CMK (cell line): ENCODE measurements at regions not wholly inside any gene's neighbourhood (a gene's known extent, or its start where the extent isn't known, plus 50 kb on each side); places are given as distances from the start of the nearest gene placed in this dataset.
"Not testable (repeated sequence)": the region's sequence is repeated elsewhere in the genome, so short reads cannot be mapped to it uniquely, and the experiment has no call there.

ENCODE experiments used
- DNase-seq: peaks from one replicate; pipeline ENCODE4 v3.0.0-alpha.2; 2010; ENCODE audit warnings: low read depth

DNA sequence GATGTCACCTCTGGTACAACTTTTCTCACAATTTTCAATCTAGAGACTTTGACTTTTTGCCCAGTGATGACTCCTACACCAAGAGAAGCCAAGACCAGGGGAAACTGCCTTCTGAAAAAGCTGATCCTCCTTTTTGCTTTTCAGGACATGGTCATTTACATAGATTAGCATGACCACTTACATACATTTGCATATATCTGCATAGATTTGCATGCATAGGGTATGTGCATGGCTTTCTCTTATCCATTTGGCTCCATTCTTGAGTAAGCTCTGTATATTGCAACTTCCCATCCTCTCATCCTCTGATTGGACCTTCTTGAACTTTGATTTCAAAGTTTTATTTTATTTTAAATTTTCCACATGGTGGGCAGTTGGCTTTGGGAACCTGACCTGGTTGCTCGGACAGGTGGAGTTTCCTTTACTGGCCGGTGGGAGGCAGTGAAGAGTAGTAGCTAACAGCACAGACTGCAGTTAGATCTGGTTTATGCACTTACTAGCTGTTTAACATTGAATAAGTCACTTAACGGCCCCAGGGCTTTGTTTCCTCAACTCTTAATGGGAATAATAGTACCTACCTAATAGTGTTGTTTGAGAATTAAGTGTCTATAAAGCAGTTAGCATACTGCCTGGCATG is 92.9 kb downstream of the GPR139 start:
- DNase-seq = peak; percentile 4

- no peak for DNase-seq
These were observed 94.1 kb downstream of the GPR139 start for GRCh38 chr16:19979638-19980037.

- DNase-seq = no peak
These were observed 90.0 kb upstream of the GPRC5B start for GRCh38 chr16:19974607-19975006.

DNA sequence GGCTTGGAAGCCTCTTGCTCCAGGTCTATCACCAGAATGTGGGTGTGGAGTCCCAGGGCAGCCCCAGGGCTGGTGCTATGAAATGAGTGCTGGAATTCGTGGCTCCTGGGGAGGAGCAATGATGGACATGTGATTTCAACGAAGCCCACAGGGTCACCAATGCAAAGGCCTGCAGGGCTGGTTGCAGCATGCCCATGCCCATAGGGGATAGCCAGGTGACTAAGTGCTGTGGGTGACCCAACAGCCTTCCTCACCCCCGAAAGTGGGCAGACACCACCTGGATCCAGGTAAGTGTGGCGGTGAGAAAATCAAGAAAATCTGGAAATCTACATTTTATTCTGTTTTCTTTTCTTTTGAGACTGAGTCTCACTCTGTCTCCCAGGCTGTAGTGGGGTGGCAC is 87.5 kb upstream of the GPRC5B start:
- DNase-seq = no peak

DNA sequence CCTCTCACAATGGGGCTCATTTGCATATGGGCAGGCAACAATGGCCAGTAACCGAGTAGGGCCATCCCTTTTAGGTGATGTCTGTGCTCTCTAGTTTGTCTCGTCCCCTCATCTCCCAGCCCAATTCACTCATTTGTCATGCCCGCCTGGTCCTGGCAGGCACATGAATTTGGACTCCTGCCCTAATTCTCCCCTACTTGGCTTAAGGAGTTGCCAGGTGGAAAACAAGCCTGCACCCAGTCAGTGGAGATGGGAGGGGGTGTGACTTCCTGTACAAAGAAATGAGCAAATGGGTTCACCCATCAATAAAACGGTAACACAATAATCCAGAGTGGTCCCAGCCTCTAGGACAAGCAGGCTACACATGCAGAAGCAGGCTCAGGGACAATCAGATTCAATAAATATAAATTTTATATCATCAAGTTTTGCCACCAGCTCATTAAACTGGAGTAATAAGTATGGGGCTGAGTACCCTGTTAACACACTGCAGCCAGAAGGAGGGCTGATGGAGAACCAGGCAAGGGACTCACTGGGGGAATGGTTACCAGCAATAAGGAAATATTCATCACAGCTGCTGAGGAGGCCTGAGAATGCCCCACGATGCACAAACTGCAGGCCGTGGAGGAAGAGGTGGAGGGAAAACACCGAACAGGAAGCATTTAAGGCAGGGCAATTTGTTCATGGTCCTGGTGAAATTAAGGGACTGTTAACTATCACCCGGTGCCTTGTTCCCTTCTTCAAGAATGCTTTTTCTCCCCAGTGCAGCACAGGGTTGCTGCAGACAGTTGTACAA is 84.4 kb upstream of the GPRC5B start:
- DNase-seq = no peak

DNA sequence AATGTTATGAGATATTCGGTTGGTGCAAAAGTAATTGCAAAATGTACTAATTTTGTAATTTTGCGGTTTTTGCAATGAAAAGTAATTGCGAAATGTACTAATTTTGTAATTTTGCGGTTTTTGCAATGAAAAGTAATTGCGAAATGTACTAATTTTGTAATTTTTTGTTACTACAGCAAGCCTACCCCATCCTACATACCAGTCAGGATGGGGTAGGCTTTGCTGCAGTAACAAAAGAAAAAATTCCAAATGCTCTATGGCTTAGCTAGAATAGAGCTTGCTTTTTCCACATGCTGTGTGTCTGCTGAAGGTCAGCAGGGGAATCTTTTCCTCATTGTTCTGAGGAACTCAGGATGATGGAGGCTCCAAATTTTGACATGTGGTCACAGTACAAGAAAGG is 83.3 kb upstream of the GPRC5B start:
- DNase-seq = no peak

- DNase-seq = no peak
These were observed 82.9 kb upstream of the GPRC5B start for GRCh38 chr16:19967561-19967960.

- no peak for DNase-seq
These were observed 78.7 kb upstream of the GPRC5B start for GRCh38 chr16:19963301-19963700.

DNA sequence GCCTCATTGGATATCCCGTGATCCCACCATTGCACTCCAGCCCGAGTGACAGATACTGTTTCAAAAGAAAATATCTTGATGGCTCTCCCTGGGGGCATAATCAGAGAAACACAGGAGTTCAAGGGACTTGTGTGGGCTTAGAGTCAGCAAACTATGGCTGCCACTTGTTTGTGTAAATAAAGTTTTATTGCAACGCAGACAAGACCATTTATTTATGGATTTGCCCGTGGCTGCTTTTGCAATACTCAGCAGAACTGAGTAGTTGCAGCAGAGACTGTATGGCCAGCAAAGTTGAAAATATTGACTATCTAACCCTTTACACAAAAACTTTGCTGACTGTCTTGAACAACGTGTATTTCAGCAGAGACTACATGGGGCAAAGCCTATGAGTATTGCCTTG is 75.5 kb upstream of the GPRC5B start:
- DNase-seq = no peak

GRCh38 chr16:19959736-19960135 is 75.1 kb upstream of the GPRC5B start:
- no peak for DNase-seq

DNA sequence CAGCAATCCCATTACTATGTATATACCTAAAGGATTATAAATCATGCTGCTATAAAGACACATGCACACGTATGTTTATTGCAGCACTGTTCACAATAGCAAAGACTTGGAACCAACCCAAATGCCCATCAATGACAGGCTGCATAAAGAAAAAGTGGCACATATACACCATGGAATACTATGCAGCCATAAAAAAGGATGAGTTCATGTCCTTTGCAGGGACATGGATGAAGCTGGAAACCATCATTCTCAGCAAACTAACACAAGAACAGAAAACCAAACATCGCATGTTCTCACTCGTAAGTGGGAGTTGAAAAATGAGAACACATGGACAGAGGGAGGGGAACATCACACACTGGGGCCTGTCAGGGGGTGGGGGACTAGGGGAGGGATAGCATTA is 71.2 kb upstream of the GPRC5B start:
- DNase-seq = not testable (repeated sequence)

- not testable (repeated sequence) for DNase-seq
These were observed 70.4 kb upstream of the GPRC5B start for GRCh38 chr16:19955084-19955483.

- no peak for DNase-seq
These were observed 63.8 kb upstream of the GPRC5B start for GRCh38 chr16:19948186-19949104.

DNA sequence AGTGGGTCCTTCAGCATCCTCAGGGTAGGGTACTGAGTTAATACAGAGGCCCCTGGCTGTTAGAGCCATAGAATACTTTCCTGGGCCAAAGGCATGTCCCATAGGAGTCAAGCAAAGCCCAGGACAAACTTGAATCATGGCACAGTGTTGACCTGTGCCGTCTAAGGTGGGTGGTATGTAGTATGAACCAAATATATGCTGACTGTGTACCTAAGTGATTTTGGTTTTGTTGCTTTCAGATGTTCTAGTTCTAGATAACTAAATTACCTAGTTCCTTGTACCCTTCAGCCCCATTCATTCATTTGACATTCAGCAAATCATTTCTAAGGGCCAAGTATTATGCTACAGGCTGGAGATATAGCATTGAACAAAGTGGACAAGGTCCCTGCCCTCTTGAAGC is 61.3 kb upstream of the GPRC5B start:
- no peak for DNase-seq

GRCh38 chr16:19940195-19940594 is 55.5 kb upstream of the GPRC5B start:
- DNase-seq = no peak

- no peak for DNase-seq
These were observed 54.9 kb upstream of the GPRC5B start for GRCh38 chr16:19939553-19939952.

GRCh38 chr16:19938536-19938935 is 53.9 kb upstream of the GPRC5B start:
- DNase-seq = no peak

DNA sequence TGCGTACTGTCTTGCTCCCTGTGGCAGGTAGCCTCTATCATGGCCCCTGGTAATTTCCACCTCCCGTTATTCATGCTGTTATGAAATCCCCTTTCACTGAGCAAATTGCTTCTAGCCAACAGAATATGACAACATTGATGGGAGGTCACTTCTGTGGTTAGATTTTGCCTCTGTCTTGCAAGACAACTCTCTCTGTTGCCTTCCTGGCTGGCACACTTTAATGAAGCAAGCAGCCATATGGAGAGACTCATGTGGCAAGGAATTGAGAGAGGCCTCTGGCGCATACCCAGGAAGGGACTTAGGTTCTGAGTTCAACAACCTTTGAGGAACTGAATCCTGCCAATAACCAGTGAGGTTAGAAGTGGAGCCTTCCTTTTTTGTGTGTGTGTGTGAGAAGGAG is 51.8 kb upstream of the GPRC5B start:
- no peak for DNase-seq

GRCh38 chr16:19935694-19936093 is 51.0 kb upstream of the GPRC5B start:
- no peak for DNase-seq
